Ishikawa (cell line): ENCODE measurements at regions not wholly inside any gene's neighbourhood (a gene's known extent, or its start where the extent isn't known, plus 50 kb on each side); places are given as distances from the start of the nearest gene placed in this dataset.

ENCODE experiments used
- CREB1 ChIP-seq: IDR thresholded peaks from 2 replicates; pipeline ENCODE4 v1.6.1; 2012; ENCODE audit warnings: low read depth
- EGR1 ChIP-seq: IDR thresholded peaks from 2 replicates; pipeline ENCODE4 v1.6.1; 2012
- EP300 ChIP-seq: IDR thresholded peaks from 2 replicates; pipeline ENCODE4 v1.6.1; 2012; ENCODE audit warnings: borderline replicate concordance
- FOXM1 ChIP-seq: IDR thresholded peaks from 2 replicates; pipeline ENCODE4 v1.6.1; 2012; ENCODE audit warnings: low read depth, borderline replicate concordance
- MAX ChIP-seq: IDR thresholded peaks from 2 replicates; pipeline ENCODE4 v1.6.1; 2012
- RAD21 ChIP-seq: IDR thresholded peaks from 2 replicates; pipeline ENCODE4 v1.6.1; 2012; ENCODE audit warnings: low read depth
- REST ChIP-seq: IDR thresholded peaks from 2 replicates; pipeline ENCODE4 v1.6.1; 2012; ENCODE audit warnings: low read depth, mild to moderate bottlenecking
- TAF1 ChIP-seq: IDR thresholded peaks from 2 replicates; pipeline ENCODE4 v1.6.1; 2012; ENCODE audit warnings: low read depth, mild to moderate bottlenecking
- YY1 ChIP-seq: IDR thresholded peaks from 2 replicates; pipeline ENCODE4 v1.6.1; 2012; ENCODE audit warnings: low read depth

DNA sequence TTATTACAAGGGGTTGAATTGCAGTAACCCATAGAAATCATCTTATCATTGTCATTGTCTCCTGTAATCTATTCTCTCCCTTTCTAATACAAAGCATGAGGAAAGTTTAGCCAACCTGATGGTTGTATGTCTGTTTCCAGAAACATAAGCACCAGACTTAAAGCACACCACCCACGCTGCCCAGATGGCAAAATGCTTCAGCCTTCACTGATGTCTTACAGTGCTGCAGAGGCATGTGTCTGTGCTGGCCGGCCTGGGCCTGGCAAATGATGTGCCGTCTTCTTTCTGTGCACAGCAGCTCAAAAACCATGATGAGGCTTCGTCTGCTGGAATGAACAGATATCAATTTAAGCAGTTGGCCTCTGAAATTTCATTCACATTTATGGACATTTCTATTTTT is 443.0 kb upstream of the RGPD4 start:
- TF ChIP-seq TAF1 (no peak), REST (no peak), RAD21 (no peak), FOXM1 (no peak), MAX (no peak), YY1 (no peak), EP300 (no peak), CREB1 (no peak), EGR1 (no peak)
